ENCODE measurements at regions not wholly inside any gene's neighbourhood (a gene's known extent, or its start where the extent isn't known, plus 50 kb on each side); places are given as distances from the start of the nearest gene placed in this dataset.
"Not testable (repeated sequence)": the region's sequence is repeated elsewhere in the genome, so short reads cannot be mapped to it uniquely, and the experiment has no call there.

- intact Hi-C loops (cut with DNase I; ENCODE audit: low total_unique reads) = no loop called here
- Histone ChIP-seq H3K9me3 (peaks cover 0 to 5% (median 0%) of the 10 kb centered on the region in 4 donors), H3K36me3 (no peaks in the 10 kb centered on the region), H3K4me3 (no peak overlapping the region), H3K27ac (no peak overlapping the region), H3K4me1 (no peaks in the 10 kb centered on the region), H3K27me3 (no peaks in the 10 kb centered on the region)
- DNase-seq = no peak
- TF ChIP-seq POLR2A (IDR thresholded peaks at IDR 0.05) (no peak), EP300 (IDR thresholded peaks at IDR 0.05) (no peak), POLR2AphosphoS5 (IDR thresholded peaks at IDR 0.05) (no peak), CTCF (IDR thresholded peaks at IDR 0.05) (no peak)
- WGBS, 5 donors = 65 to 81% (median 74%) methylated on average over 3 of the region's 3 CpGs
These were observed 479.7 kb downstream of the AACS start for GRCh38 chr12:125544960-125545359.

GRCh38 chr12:125549171-125549570 is 483.9 kb downstream of the AACS start:
- Histone ChIP-seq H3K27ac (no peak overlapping the region), H3K36me3 (no peaks in the 10 kb centered on the region), H3K9me3 (peaks cover 0 to 5% (median 0%) of the 10 kb centered on the region in 4 donors), H3K4me3 (no peak overlapping the region), H3K4me1 (no peaks in the 10 kb centered on the region), H3K27me3 (no peaks in the 10 kb centered on the region)
- TF ChIP-seq EP300 (IDR thresholded peaks at IDR 0.05) = no peak
- no peak for TF ChIP-seq POLR2A (IDR thresholded peaks at IDR 0.05)
- no peak for TF ChIP-seq CTCF (IDR thresholded peaks at IDR 0.05)
- TF ChIP-seq POLR2AphosphoS5 (IDR thresholded peaks at IDR 0.05) = no peak
- DNase-seq = no peak
- 51 to 65% (median 58%) methylated on average over 4 of the region's 4 CpGs for WGBS, 5 donors
- intact Hi-C loops (cut with DNase I; ENCODE audit: low total_unique reads) = no loop called here

- TF ChIP-seq EP300 (IDR thresholded peaks at IDR 0.05) = no peak
- TF ChIP-seq POLR2AphosphoS5 (IDR thresholded peaks at IDR 0.05) = no peak
- TF ChIP-seq CTCF (IDR thresholded peaks at IDR 0.05) = peak in 1 of 7 experiments; percentile 11
- no peak for TF ChIP-seq POLR2A (IDR thresholded peaks at IDR 0.05)
- no peak for DNase-seq
- intact Hi-C loops (cut with DNase I; ENCODE audit: low total_unique reads) = no loop called here
- 58 to 72% (median 66%) methylated on average over 4 of the region's 4 CpGs for WGBS, 5 donors
- Histone ChIP-seq H3K36me3 (no peaks in the 10 kb centered on the region), H3K27ac (no peak overlapping the region), H3K4me3 (no peak overlapping the region), H3K27me3 (no peaks in the 10 kb centered on the region), H3K4me1 (no peaks in the 10 kb centered on the region), H3K9me3 (no peaks in the 10 kb centered on the region)
These were observed 484.6 kb downstream of the AACS start for GRCh38 chr12:125549836-125550235.

- TF ChIP-seq POLR2AphosphoS5 (IDR thresholded peaks at IDR 0.05) = no peak
- TF ChIP-seq POLR2A (IDR thresholded peaks at IDR 0.05) = no peak
- no peak for TF ChIP-seq EP300 (IDR thresholded peaks at IDR 0.05)
- TF ChIP-seq CTCF (IDR thresholded peaks at IDR 0.05) = no peak
- intact Hi-C loops (cut with DNase I; ENCODE audit: low total_unique reads) = no loop called here
- Histone ChIP-seq H3K4me1 (no peaks in the 10 kb centered on the region), H3K9me3 (no peaks in the 10 kb centered on the region), H3K4me3 (no peak overlapping the region), H3K27me3 (no peaks in the 10 kb centered on the region), H3K27ac (no peak overlapping the region), H3K36me3 (no peaks in the 10 kb centered on the region)
- 63 to 70% (median 66%) methylated on average over 4 of the region's 4 CpGs for WGBS, 5 donors
- no peak for DNase-seq
These were observed 487.1 kb downstream of the AACS start for GRCh38 chr12:125552295-125552694.

GRCh38 chr12:125561008-125561407 is 495.8 kb downstream of the AACS start:
- H3K27me3 ChIP-seq; H3K4me3 ChIP-seq; H3K27ac ChIP-seq; intact Hi-C loops (cut with DNase I; ENCODE audit: low total_unique reads); DNase-seq; H3K36me3 ChIP-seq; H3K4me1 ChIP-seq: not testable (repeated sequence)
- peaks cover 0 to 12% (median 7%) of the 10 kb centered on the region in 4 donors for H3K9me3 ChIP-seq
- WGBS, 5 donors = 86 to 94% (median 93%) methylated on average over 5 of the region's 5 CpGs

Measured in stomach (tissue), 8 donors.